CD4-positive, CD25-positive, alpha-beta regulatory T cell (primary cell): ENCODE measurements at regions not wholly inside any gene's neighbourhood (a gene's known extent, or its start where the extent isn't known, plus 50 kb on each side); places are given as distances from the start of the nearest gene placed in this dataset.

Source experiments
- ATAC-seq, 2 donors: fragments of 150-1000 bp; cut with Tn5 transposase; one replicate each; pipeline ENCODE4 v1.10.0; 2021; ENCODE audit warnings: low read depth in 2 of 2, moderate number of reproducible peaks in 2 of 2, moderate library complexity in 1 of 2
- DNase-seq, 3 donors: peaks; one replicate each; pipeline versions ENCODE4 v3.0.0 to v3.0.0-alpha.2; 2012 to 2022; ENCODE audit warnings: mixed read lengths in 1 of 3
- H3K27ac ChIP-seq: one replicate; pipeline ENCODE4 v1.7.0; 2013; ENCODE audit warnings: mild to moderate bottlenecking, low read length; ENCODE audit not compliant: insufficient read depth, poor library complexity, severe bottlenecking
- H3K27me3 ChIP-seq: one replicate; pipeline ENCODE4 v1.7.0; 2013; ENCODE audit warnings: low read length; ENCODE audit not compliant: control insufficient read depth, insufficient read depth
- H3K36me3 ChIP-seq: one replicate; pipeline ENCODE4 v1.7.0; 2013; ENCODE audit warnings: mild to moderate bottlenecking, low read length, moderate library complexity; ENCODE audit not compliant: control insufficient read depth, insufficient read depth
- H3K4me1 ChIP-seq: 2 replicates; pipeline ENCODE4 v1.7.0; 2013; ENCODE audit warnings: mild to moderate bottlenecking, low read length; ENCODE audit not compliant: insufficient read depth, control insufficient read depth, poor library complexity, severe bottlenecking
- H3K4me3 ChIP-seq: one replicate; pipeline ENCODE4 v1.7.0; 2013; ENCODE audit warnings: low read depth, mild to moderate bottlenecking, low read length, moderate library complexity
- H3K9me3 ChIP-seq, 2 experiments: 1 replicate in 1 of 2; 2 replicates in 1 of 2; pipeline ENCODE4 v1.7.0; 2013; ENCODE audit warnings: low read length in 2 of 2, mild to moderate bottlenecking in 1 of 2, moderate library complexity in 1 of 2; ENCODE audit not compliant: control insufficient read depth in 2 of 2
- H3K27ac Mint-ChIP-seq, 3 donors: one replicate each; pipeline ENCODE4 v1.8.0; 2020 to 2022; ENCODE audit warnings: mild to moderate bottlenecking in 3 of 3, mixed read lengths in 3 of 3, moderate library complexity in 2 of 3
- H3K27me3 Mint-ChIP-seq: one replicate; pipeline ENCODE4 v1.8.0; 2022; ENCODE audit warnings: mild to moderate bottlenecking, mixed read lengths
- H3K36me3 Mint-ChIP-seq: one replicate; pipeline ENCODE4 v1.8.0; 2020; ENCODE audit warnings: mixed read lengths
- H3K4me1 Mint-ChIP-seq, 4 donors: one replicate each; pipeline ENCODE4 v1.8.0; 2020 to 2022; ENCODE audit warnings: mixed read lengths in 4 of 4, mild to moderate bottlenecking in 1 of 4
- H3K4me3 Mint-ChIP-seq, 4 donors: one replicate each; pipeline ENCODE4 v1.8.0; 2020 to 2022; ENCODE audit warnings: mild to moderate bottlenecking in 4 of 4, mixed read lengths in 4 of 4, moderate library complexity in 3 of 4
- H3K9me3 Mint-ChIP-seq, 7 donors: one replicate each; pipeline ENCODE4 v1.8.0; 2020 to 2022; ENCODE audit warnings: mixed read lengths in 7 of 7, mild to moderate bottlenecking in 3 of 7, moderate library complexity in 2 of 7

GRCh38 chr1:103958699-103959098 lies 209.0 kb downstream of the AMY1C start:
- Histone ChIP-seq H3K27ac (no peak overlapping the region), H3K9me3 (peaks cover 0 to 14% of the 10 kb centered on the region in 2 experiments), H3K4me1 (no peaks in the 10 kb centered on the region), H3K4me3 (no peak overlapping the region), H3K36me3 (no peaks in the 10 kb centered on the region), H3K27me3 (no peaks in the 10 kb centered on the region)
- DNase-seq (no peak), ATAC-seq (no peak)
- H3K36me3 Mint-ChIP-seq: no peaks in the 10 kb centered on the region
- H3K27ac Mint-ChIP-seq: no peak overlapping the region
- H3K27me3 Mint-ChIP-seq: no peaks in the 10 kb centered on the region
- H3K9me3 Mint-ChIP-seq: peaks cover 0 to 16% (median 5%) of the 10 kb centered on the region in 7 donors
- H3K4me3 Mint-ChIP-seq: no peak overlapping the region
- no peaks in the 10 kb centered on the region for H3K4me1 Mint-ChIP-seq

GRCh38 chr1:103959565-103959964 lies 209.9 kb downstream of the AMY1C start:
- H3K36me3 Mint-ChIP-seq: no peaks in the 10 kb centered on the region
- no peak overlapping the region for H3K27ac Mint-ChIP-seq
- H3K4me1 ChIP-seq: no peaks in the 10 kb centered on the region
- H3K27me3 Mint-ChIP-seq: no peaks in the 10 kb centered on the region
- H3K9me3 Mint-ChIP-seq: peaks cover 0 to 16% (median 5%) of the 10 kb centered on the region in 7 donors
- H3K9me3 ChIP-seq: peaks cover 0 to 14% of the 10 kb centered on the region in 2 experiments
- no peaks in the 10 kb centered on the region for H3K36me3 ChIP-seq
- DNase-seq (no peak), ATAC-seq (no peak)
- H3K4me3 ChIP-seq: no peak overlapping the region
- no peaks in the 10 kb centered on the region for H3K4me1 Mint-ChIP-seq
- no peaks in the 10 kb centered on the region for H3K27me3 ChIP-seq
- no peak overlapping the region for H3K4me3 Mint-ChIP-seq
- no peak overlapping the region for H3K27ac ChIP-seq

GRCh38 chr1:103960045-103960444 lies 210.3 kb downstream of the AMY1C start:
- H3K27ac Mint-ChIP-seq: no peak overlapping the region

GRCh38 chr1:103960710-103961109 lies 211.0 kb downstream of the AMY1C start:
- H3K4me1 ChIP-seq: no peaks in the 10 kb centered on the region
- H3K27me3 ChIP-seq: no peaks in the 10 kb centered on the region
- H3K9me3 ChIP-seq: peaks cover 0 to 14% of the 10 kb centered on the region in 2 experiments
- Mint-ChIP-seq H3K27ac (no peak overlapping the region), H3K9me3 (peaks cover 0 to 13% (median 8%) of the 10 kb centered on the region in 7 donors), H3K4me3 (no peak overlapping the region), H3K4me1 (no peaks in the 10 kb centered on the region), H3K36me3 (no peaks in the 10 kb centered on the region), H3K27me3 (no peaks in the 10 kb centered on the region)
- no peak for DNase-seq
- no peak for ATAC-seq
- H3K36me3 ChIP-seq: no peaks in the 10 kb centered on the region
- H3K27ac ChIP-seq: no peak overlapping the region
- no peak overlapping the region for H3K4me3 ChIP-seq

More at GRCh38 chr1:103960045-103960444, 210.3 kb downstream of the AMY1C start:
- H3K9me3 Mint-ChIP-seq: peaks cover 0 to 13% (median 5%) of the 10 kb centered on the region in 7 donors
- H3K9me3 ChIP-seq: peaks cover 0 to 14% of the 10 kb centered on the region in 2 experiments
- H3K4me3 Mint-ChIP-seq: no peak overlapping the region
- ATAC-seq (no peak), DNase-seq (no peak)
- H3K27me3 Mint-ChIP-seq: no peaks in the 10 kb centered on the region
- H3K4me1 ChIP-seq: no peaks in the 10 kb centered on the region
- H3K36me3 Mint-ChIP-seq: no peaks in the 10 kb centered on the region
- H3K27ac ChIP-seq: no peak overlapping the region
- no peaks in the 10 kb centered on the region for H3K27me3 ChIP-seq
- H3K4me3 ChIP-seq: no peak overlapping the region
- no peaks in the 10 kb centered on the region for H3K4me1 Mint-ChIP-seq
- no peaks in the 10 kb centered on the region for H3K36me3 ChIP-seq

- H3K36me3 ChIP-seq: no peaks in the 10 kb centered on the region
- peaks cover 3 to 4% of the 10 kb centered on the region in 2 experiments for H3K9me3 ChIP-seq
- Mint-ChIP-seq H3K27ac (no peak overlapping the region), H3K36me3 (no peaks in the 10 kb centered on the region), H3K4me1 (no peaks in the 10 kb centered on the region), H3K4me3 (no peak overlapping the region), H3K27me3 (no peaks in the 10 kb centered on the region), H3K9me3 (peaks cover 0 to 25% (median 5%) of the 10 kb centered on the region in 7 donors)
- H3K27me3 ChIP-seq: no peaks in the 10 kb centered on the region
- H3K27ac ChIP-seq: no peak overlapping the region
- no peak for DNase-seq
- H3K4me3 ChIP-seq: no peak overlapping the region
- no peaks in the 10 kb centered on the region for H3K4me1 ChIP-seq
- no peak for ATAC-seq
Measured at GRCh38 chr1:103986792-103987191, 237.1 kb downstream of the AMY1C start.

- H3K4me3 Mint-ChIP-seq: no peak overlapping the region
- H3K4me1 ChIP-seq: no peaks in the 10 kb centered on the region
- no peaks in the 10 kb centered on the region for H3K4me1 Mint-ChIP-seq
Measured at GRCh38 chr1:103997631-103998030, 247.9 kb downstream of the AMY1C start.

GRCh38 chr1:104018922-104019674 lies 269.4 kb downstream of the AMY1C start:
- DNase-seq: no peak
- no peak for ATAC-seq
- no peak overlapping the region for H3K27ac ChIP-seq
- H3K36me3 ChIP-seq: no peaks in the 10 kb centered on the region
- Mint-ChIP-seq H3K36me3 (no peaks in the 10 kb centered on the region), H3K4me1 (no peaks in the 10 kb centered on the region), H3K4me3 (no peak overlapping the region), H3K27me3 (no peaks in the 10 kb centered on the region), H3K27ac (no peak overlapping the region), H3K9me3 (peaks cover 2 to 17% (median 12%) of the 10 kb centered on the region in 7 donors)
- H3K27me3 ChIP-seq: no peaks in the 10 kb centered on the region
- H3K9me3 ChIP-seq: peaks cover 2 to 21% of the 10 kb centered on the region in 2 experiments
- no peak overlapping the region for H3K4me3 ChIP-seq
- H3K4me1 ChIP-seq: no peaks in the 10 kb centered on the region

More at GRCh38 chr1:103997631-103998030, 247.9 kb downstream of the AMY1C start:
- Mint-ChIP-seq H3K27me3 (no peaks in the 10 kb centered on the region), H3K36me3 (no peaks in the 10 kb centered on the region), H3K27ac (no peak overlapping the region), H3K9me3 (peaks cover 0 to 16% (median 4%) of the 10 kb centered on the region in 7 donors)
- Histone ChIP-seq H3K4me3 (no peak overlapping the region), H3K27me3 (no peaks in the 10 kb centered on the region), H3K36me3 (no peaks in the 10 kb centered on the region), H3K9me3 (peaks cover 0 to 5% of the 10 kb centered on the region in 2 experiments), H3K27ac (no peak overlapping the region)
- ATAC-seq: no peak
- DNase-seq: no peak

- no peaks in the 10 kb centered on the region for H3K27me3 Mint-ChIP-seq
- H3K4me3 ChIP-seq: no peak overlapping the region
- H3K4me1 ChIP-seq: no peaks in the 10 kb centered on the region
- H3K36me3 Mint-ChIP-seq: no peaks in the 10 kb centered on the region
- no peaks in the 10 kb centered on the region for H3K27me3 ChIP-seq
- ATAC-seq: no peak
- peaks cover 0 to 19% (median 12%) of the 10 kb centered on the region in 7 donors for H3K9me3 Mint-ChIP-seq
- no peak overlapping the region for H3K4me3 Mint-ChIP-seq
- no peaks in the 10 kb centered on the region for H3K36me3 ChIP-seq
- H3K9me3 ChIP-seq: peaks cover 2 to 21% of the 10 kb centered on the region in 2 experiments
- peak overlapping the region in 1 of 3 donors; percentile 23 for H3K27ac Mint-ChIP-seq
- H3K4me1 Mint-ChIP-seq: no peaks in the 10 kb centered on the region
- no peak overlapping the region for H3K27ac ChIP-seq
- DNase-seq: no peak
Measured at GRCh38 chr1:104019675-104020049, 270.0 kb downstream of the AMY1C start.
